ENCODE measurements at regions not wholly inside any gene's neighbourhood (a gene's known extent, or its start where the extent isn't known, plus 50 kb on each side); places are given as distances from the start of the nearest gene placed in this dataset.

DNA sequence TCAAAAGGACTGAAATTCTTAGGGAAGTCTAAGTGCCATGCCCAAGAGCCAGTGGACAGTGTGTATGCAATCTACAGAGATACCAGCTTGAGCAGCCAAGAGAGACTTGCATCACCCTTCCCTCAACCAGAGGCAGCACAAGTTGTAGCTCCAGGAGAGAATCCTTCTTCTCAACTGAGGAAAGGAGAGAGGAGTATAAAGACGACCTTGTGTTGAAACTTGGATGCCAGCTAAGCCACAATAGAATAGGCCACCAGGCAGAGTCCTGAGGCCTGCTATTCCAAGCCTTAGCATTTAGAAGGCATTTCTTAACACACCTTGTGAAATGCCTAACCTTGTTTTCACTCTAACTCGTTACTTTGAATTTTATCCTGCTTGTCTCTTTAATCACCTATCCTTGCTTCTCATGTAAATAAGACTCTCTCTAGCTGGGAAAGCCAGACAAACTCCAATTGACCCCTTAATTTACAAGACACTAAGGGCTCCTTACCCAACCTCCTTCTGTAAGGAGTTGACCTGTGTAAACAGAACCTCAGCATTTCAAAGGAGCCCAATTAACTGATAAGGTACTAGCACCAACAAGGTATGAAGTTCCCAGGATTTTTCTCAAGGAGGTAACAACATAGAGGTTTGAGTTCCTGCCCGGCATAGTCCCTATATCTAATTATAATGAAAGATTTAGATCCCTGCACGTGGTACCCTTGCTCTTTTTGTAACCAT lies 738.8 kb downstream of the AMY1C start:
- TF ChIP-seq E2F8 (IDR thresholded peaks at IDR 0.05; ENCODE audit: low read depth, partially characterized antibody) = no peak
- TF ChIP-seq, protein P1, sequence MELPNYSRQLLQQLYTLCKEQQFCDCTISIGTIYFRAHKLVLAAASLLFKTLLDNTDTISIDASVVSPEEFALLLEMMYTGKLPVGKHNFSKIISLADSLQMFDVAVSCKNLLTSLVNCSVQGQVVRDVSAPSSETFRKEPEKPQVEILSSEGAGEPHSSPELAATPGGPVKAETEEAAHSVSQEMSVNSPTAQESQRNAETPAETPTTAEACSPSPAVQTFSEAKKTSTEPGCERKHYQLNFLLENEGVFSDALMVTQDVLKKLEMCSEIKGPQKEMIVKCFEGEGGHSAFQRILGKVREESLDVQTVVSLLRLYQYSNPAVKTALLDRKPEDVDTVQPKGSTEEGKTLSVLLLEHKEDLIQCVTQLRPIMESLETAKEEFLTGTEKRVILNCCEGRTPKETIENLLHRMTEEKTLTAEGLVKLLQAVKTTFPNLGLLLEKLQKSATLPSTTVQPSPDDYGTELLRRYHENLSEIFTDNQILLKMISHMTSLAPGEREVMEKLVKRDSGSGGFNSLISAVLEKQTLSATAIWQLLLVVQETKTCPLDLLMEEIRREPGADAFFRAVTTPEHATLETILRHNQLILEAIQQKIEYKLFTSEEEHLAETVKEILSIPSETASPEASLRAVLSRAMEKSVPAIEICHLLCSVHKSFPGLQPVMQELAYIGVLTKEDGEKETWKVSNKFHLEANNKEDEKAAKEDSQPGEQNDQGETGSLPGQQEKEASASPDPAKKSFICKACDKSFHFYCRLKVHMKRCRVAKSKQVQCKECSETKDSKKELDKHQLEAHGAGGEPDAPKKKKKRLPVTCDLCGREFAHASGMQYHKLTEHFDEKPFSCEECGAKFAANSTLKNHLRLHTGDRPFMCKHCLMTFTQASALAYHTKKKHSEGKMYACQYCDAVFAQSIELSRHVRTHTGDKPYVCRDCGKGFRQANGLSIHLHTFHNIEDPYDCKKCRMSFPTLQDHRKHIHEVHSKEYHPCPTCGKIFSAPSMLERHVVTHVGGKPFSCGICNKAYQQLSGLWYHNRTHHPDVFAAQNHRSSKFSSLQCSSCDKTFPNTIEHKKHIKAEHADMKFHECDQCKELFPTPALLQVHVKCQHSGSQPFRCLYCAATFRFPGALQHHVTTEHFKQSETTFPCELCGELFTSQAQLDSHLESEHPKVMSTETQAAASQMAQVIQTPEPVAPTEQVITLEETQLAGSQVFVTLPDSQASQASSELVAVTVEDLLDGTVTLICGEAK (IDR thresholded peaks at IDR 0.05; ENCODE audit: borderline replicate concordance) = no peak
- no peak for TF ChIP-seq HSF1 (IDR thresholded peaks at IDR 0.05; ENCODE audit: low read depth, low read length)
- TF ChIP-seq TCF3 (IDR thresholded peaks at IDR 0.05; ENCODE audit: borderline replicate concordance, insufficient read depth, low read depth, low read length) = no peak
- TF ChIP-seq ZNF24 (IDR thresholded peaks at IDR 0.05) = no peak
- no peak for TF ChIP-seq BMI1 (IDR thresholded peaks at IDR 0.05; ENCODE audit: borderline replicate concordance)
- no peak for TF ChIP-seq ZBTB33 (IDR thresholded peaks at IDR 0.05)
- no peak for TF ChIP-seq CEBPB (IDR thresholded peaks at IDR 0.05; ENCODE audit: borderline replicate concordance in 1 of 2, low read depth in 2 of 2, low read length in 2 of 2)
- no peak for TF ChIP-seq MLLT1 (IDR thresholded peaks at IDR 0.05)
- no peak for TF ChIP-seq NR2C2 (IDR thresholded peaks at IDR 0.05; ENCODE audit: borderline replicate concordance, control insufficient read depth, insufficient read length, low read depth)
- ChIA-PET RAD21 (ENCODE audit: unreplicated experiment) (no interaction called here), POLR2A (no interaction called here), CTCF (no interaction called here), SMC1A (ENCODE audit: uncharacterized antibody, unreplicated experiment) (no interaction called here)
- WGBS (ENCODE audit: insufficient coverage, insufficient replicate concordance, low lambda C conversion rate, missing lambda C conversion rate) = 6% methylated on average over 4 of the region's 4 CpGs
- in situ Hi-C loops (cut with MboI) (no loop called here), intact Hi-C loops (cut with micrococcal nuclease; ENCODE audit: unreplicated experiment) (no loop called here)
- Histone ChIP-seq H3K9ac (ENCODE audit: control insufficient read depth, insufficient read depth, low read length) (no peak overlapping the region), H3K4me2 (ENCODE audit: control insufficient read depth, insufficient read depth) (no peak overlapping the region), H3K36me3 (ENCODE audit: control insufficient read depth in 2 of 2, insufficient read depth in 2 of 2, low read length in 1 of 2) (no peaks in the 10 kb centered on the region), H3K9me3 (replicated peaks; ENCODE audit: control insufficient read depth, insufficient read depth, low read length) (no peaks in the 10 kb centered on the region), H3K27ac (ENCODE audit: control insufficient read depth, insufficient read depth) (no peak overlapping the region), H2AFZ (ENCODE audit: control insufficient read depth, low read depth, low read length) (no peak overlapping the region), H3K79me2 (ENCODE audit: control insufficient read depth, insufficient read depth, low read length) (no peaks in the 10 kb centered on the region), H3K27me3 (replicated peaks in 1 of 2; ENCODE audit: control insufficient read depth in 2 of 2, insufficient read depth in 2 of 2, low read length in 1 of 2) (no peaks in the 10 kb centered on the region), H3K4me1 (ENCODE audit: control insufficient read depth, insufficient read depth, low read length) (no peaks in the 10 kb centered on the region), H4K20me1 (ENCODE audit: control insufficient read depth, insufficient read depth) (no peaks in the 10 kb centered on the region), H3K4me3 (no peak overlapping the region)
- BruUV-seq (replicated peaks) = no TSS peak
- DNase-seq (ENCODE audit: low read depth, low spot score) (no peak), FAIRE-seq (no peak), ATAC-seq (no peak)

Data from GM12878 (cell line).